SU-DHL-6 (cell line): ENCODE measurements at regions not wholly inside any gene's neighbourhood (a gene's known extent, or its start where the extent isn't known, plus 50 kb on each side); places are given as distances from the start of the nearest gene placed in this dataset.

Source experiments
- EZH2phosphoT487 ChIP-seq: fragments of 200-600 bp; sonication (generic), shearing (Covaris generic); conservative IDR thresholded peaks from 2 replicates; pipeline ENCODE4 v1.6.1; 2018; ENCODE audit warnings: mild to moderate bottlenecking, antibody characterized with exemption, low read length, moderate library complexity, mixed read lengths
- TF ChIP-seq, protein P1 (sequence below): fragments of 200-600 bp; sonication (generic); IDR thresholded peaks from one replicate; pipeline ENCODE4 v1.5.1; 2017; ENCODE audit warnings: antibody characterized with exemption, mild to moderate bottlenecking, low read length, moderate library complexity; ENCODE audit not compliant: insufficient read depth, poor library complexity, severe bottlenecking

DNA sequence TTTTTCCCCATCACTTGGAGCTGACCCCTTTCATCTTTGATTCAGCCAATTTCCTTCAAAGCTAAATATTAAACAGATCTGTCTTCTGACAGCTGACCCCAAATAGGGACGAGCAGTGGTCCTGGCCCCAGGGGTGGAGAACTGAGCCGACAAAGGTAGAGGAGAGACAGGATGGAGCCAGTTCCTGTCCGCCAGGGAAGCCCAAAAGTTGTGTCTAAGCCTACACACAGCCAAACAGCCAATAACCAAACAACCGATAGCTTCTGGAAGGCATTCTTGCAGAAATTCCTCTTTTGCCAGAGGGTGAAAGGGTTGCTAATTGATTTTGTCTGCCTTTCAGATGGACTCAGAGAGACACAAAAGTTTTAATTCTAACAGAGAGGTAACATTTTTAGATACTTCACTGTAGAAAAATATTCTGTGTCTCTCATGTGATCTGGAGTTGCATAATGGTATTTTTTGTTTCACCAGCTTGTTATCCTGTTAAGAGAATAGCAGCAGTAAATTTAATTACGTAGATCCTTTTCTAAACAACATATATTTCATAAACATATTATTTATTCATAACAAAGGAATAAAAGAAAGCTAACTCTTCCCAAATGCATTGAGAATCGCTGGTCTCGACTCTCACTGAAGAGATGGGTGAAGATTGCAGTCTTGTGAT, 161.7 kb upstream of the LYZL1 start:
- TF ChIP-seq, protein P1, sequence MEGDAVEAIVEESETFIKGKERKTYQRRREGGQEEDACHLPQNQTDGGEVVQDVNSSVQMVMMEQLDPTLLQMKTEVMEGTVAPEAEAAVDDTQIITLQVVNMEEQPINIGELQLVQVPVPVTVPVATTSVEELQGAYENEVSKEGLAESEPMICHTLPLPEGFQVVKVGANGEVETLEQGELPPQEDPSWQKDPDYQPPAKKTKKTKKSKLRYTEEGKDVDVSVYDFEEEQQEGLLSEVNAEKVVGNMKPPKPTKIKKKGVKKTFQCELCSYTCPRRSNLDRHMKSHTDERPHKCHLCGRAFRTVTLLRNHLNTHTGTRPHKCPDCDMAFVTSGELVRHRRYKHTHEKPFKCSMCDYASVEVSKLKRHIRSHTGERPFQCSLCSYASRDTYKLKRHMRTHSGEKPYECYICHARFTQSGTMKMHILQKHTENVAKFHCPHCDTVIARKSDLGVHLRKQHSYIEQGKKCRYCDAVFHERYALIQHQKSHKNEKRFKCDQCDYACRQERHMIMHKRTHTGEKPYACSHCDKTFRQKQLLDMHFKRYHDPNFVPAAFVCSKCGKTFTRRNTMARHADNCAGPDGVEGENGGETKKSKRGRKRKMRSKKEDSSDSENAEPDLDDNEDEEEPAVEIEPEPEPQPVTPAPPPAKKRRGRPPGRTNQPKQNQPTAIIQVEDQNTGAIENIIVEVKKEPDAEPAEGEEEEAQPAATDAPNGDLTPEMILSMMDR = no peak
- no peak for TF ChIP-seq EZH2phosphoT487
